GM21360 (cell line): ENCODE measurements at regions not wholly inside any gene's neighbourhood (a gene's known extent, or its start where the extent isn't known, plus 50 kb on each side); places are given as distances from the start of the nearest gene placed in this dataset.

Experiments
- ATAC-seq: cut with Tn5 transposase; IDR thresholded peaks from one replicate; pipeline ENCODE4 v1.9.1; 2021; ENCODE audit warnings: mild to moderate bottlenecking, moderate library complexity; ENCODE audit not compliant: unreplicated experiment

- peak; percentile 84 for ATAC-seq
Observed at GRCh38 chr9:79233542-79233941, 338.2 kb upstream of the TLE4 start.

- no peak for ATAC-seq
Observed at GRCh38 chr9:79236466-79236865, 335.3 kb upstream of the TLE4 start.

DNA sequence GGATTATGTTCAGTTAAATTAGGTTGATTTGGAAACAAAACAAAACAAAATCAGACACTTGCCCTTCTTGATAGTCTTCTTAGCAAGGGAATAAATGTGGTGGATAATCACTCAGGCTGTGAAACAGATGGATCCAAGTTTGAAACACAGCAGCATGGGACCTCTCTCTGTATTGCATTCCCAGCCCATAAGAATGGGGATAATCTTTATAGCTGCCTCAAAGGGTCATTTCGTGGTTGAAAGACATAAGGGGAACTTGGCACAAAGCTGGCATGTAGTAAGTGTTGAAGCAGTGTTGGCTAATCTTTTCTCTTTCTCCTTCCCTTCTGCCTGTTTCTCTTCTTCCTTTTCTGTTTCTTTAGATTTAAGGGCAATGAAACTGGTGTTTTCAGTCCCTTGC lies 333.9 kb upstream of the TLE4 start:
- no peak for ATAC-seq

GRCh38 chr9:79240774-79241173 lies 331.0 kb upstream of the TLE4 start:
- ATAC-seq = no peak

GRCh38 chr9:79242489-79242888 lies 329.3 kb upstream of the TLE4 start:
- no peak for ATAC-seq

GRCh38 chr9:79246170-79246569 lies 325.6 kb upstream of the TLE4 start:
- no peak for ATAC-seq

DNA sequence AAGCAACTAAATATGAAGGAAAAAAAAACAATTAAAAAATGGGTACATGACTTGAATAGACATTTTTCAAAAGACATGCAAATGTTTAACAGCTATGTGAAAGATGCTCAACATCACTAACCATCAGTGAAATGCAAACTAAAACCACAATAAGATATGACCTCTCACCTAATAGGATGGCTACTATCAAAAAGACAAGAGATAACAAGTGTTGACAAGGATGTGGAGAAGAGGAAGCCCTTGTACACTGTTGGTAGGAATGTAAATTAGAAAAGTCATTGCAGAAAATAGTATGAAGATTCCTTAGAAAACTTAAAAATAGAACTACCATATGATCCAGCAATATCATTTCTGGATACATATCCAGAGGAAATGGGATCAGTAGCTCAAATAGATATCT lies 324.7 kb upstream of the TLE4 start:
- no peak for ATAC-seq

- ATAC-seq = no peak
Observed at GRCh38 chr9:79250806-79251205, 321.0 kb upstream of the TLE4 start.

GRCh38 chr9:79254900-79255650 lies 316.7 kb upstream of the TLE4 start:
- ATAC-seq = no peak

DNA sequence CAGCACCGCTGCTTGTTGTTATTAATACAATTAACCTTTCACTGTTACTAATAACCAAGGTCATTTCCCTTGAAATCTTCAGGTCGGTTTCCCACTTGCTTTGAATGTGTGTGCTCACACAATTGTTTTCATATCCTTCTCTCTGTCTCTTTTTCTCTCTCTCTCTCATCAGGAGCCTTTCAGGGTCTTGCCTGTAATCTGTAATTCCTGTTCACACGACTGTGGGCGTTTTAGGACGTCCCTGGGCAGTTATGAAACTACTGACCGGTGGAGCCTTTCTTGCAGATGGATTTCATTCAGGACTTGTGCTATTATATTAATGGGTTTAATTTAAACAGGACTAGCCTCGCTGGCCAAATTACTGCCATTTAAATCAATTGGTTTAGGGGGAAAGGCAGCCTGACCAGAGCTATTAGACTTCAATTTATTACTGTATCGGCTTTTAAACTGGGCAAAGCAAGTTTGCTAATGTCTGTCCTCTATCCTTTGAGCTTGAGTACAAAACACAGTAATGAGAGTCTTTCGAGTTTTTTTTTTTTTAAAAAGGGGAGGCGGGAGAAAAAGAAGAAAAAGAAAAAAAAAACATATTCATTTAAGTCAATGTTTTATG lies 316.0 kb upstream of the TLE4 start:
- ATAC-seq = no peak

DNA sequence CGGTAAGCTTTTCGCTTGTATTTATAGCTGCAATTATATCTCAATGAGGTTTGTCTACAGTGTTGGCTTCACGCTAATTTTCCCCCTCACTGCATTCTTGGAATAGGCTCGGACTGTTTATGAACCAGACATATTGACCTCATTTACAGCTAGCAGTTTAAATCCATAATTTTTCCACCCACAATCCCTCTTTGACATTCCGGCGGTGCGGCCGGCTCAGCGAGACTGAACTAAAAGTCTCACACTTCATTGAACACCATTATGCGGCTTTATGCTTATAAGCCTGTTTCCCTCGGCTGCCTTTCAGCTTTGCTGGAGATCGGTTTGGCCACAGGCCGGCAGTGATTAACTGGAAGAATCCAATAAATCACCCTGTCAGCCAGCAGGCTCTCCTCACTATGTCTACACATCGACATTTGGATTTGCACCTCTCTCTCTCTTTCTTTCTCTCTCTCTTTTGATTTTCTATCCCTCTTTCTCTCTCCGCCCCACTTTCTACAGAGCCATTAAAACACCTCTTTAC lies 315.0 kb upstream of the TLE4 start:
- no peak for ATAC-seq

- no peak for ATAC-seq
Observed at GRCh38 chr9:79257228-79257781, 314.5 kb upstream of the TLE4 start.

DNA sequence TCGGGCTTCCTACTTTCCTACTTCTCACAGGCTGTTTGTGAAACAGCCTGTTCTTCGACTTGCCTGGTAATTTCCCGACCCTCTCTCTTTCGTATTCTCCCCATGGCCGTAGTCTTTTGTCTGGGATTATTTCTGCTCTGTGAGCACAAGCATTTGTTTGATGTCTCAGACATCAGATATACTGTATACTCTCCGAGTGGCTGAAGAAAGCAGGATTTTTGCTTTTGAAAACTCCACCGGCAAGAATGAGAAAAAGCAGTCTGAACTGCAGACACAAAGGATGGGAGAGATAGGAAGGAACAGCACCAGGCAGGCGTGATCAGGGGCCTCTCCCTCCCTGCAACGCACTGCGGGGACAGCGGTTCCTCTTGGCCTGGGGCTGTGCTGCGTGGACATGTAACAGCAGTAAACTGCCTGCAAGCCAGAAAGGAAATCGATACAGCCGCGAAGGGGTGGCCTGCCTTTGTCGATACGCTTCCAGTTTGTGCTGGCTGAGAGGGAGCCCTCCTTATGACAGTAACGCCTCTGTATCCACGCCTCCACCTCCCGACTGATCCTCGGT lies 313.9 kb upstream of the TLE4 start:
- no peak for ATAC-seq

DNA sequence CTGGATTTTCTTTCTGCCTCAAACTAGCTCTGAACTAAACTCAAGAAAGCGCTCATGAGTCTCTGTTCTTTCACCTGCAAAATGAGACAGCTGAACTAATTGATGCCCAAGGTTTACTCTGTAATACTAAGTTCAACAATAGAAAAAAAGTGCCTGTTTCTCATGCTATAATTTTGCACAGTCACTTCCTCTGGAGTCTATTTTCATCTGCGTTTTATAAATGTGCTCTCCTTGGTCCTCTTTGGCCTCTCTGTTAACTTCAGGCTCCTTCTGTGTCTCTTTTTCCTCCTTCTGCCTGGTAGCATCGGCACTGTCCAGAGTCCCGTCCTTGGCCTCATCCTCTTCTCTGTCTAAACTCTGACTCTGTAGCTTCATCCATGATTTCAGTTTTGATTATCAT lies 311.9 kb upstream of the TLE4 start:
- no peak for ATAC-seq

- ATAC-seq = no peak
Observed at GRCh38 chr9:79263628-79264027, 308.1 kb upstream of the TLE4 start.

DNA sequence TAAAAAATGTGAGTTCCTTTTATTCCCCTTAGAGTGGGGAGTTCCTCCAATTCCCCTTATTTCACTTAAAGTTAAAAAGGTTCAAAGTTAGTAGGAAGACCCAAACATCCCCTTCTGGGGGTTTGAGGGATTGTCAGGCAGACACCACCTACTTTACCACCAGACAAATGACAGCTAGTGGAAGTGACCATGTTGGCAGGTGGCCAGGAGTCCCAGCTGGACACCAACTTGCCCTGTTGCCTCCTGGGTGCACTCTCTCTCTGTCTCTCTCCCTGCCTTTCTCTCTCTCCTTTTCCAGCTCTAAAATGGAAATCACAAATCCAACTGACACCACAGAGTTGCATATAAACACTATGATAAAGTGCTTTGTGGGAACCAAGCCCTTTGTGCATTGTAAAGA lies 307.7 kb upstream of the TLE4 start:
- no peak for ATAC-seq

DNA sequence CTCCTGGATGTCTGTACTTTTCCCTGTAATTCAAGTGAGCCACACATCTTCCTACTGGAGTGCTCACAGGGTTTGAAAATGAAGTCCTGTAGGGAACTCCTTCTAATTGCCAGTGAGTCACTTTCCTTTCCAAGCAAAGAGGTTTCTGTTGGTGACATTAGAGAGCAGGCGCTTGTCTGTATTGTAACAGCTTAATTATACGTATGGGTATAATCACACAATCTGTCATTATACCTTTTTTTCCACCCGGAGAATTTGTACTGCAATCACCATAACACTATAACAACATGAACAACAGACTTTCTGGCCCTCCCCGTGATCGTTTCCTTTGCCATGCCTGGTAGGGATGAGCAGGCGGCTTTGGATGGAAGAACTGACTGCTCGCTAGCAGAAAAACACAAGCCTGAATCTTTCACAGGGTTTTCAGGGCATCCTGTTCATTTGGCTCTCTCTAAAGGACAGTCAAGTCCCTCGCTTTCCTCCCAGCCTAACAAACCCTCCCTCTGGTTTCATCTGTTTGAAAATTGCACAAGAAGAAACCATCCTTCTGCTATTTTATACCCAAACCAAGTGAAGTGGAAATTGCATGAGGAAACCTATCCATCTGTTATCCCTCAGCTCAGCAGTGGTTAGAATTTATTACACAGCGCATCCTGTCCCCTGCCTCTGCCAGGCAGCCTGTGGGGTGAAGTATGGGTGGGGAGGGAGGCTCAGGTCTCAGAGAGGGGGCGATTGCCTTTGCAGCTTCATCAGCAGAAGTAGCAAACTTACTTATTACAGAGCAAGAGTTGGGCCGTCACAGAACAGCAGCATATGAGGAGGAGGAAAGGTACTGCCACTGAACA lies 307.0 kb upstream of the TLE4 start:
- no peak for ATAC-seq

GRCh38 chr9:79266986-79267385 lies 304.8 kb upstream of the TLE4 start:
- no peak for ATAC-seq

DNA sequence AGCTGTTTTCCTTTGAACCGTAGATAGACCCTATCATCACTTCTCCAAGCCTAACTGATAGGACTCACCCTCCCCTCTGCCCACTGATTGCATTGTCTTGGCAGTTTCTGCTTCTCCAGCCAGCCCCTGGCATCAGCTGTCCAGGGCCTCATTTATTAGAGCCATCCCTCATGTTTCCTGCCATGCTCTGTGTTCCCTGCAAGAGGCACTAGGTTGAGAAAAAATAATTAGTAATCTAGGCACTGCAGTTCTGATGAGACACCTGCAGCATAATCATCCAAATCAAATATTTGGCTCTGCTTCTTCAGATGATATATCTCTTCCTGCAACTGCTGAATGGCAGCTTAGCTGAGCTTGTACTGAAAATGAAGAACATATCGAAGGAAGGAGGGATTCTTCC lies 303.0 kb upstream of the TLE4 start:
- ATAC-seq = no peak

- ATAC-seq = no peak
Observed at GRCh38 chr9:79273311-79273710, 298.5 kb upstream of the TLE4 start.

DNA sequence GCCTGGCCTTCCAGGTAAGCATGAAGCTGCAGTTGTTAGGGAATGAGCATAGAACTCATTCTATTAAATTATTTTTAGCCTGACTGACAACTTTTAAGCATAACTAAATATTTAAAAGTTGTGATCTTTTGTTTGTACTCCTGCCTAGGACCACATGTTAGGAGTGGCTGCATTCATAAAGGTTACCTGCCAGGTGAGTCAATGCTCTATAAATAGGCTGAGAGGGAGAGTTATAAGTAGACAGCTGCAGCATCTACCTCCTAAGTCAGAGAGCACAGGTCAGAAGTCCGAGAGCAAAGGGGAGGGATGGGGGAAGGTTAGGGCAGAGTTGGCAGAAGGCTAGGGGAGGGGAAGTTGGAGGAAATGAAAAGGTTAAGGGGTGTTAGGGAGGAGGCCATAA lies 292.4 kb upstream of the TLE4 start:
- no peak for ATAC-seq
